RCC 7860 (cell line): ENCODE measurements at regions not wholly inside any gene's neighbourhood (a gene's known extent, or its start where the extent isn't known, plus 50 kb on each side); places are given as distances from the start of the nearest gene placed in this dataset.
"Not testable (repeated sequence)": the region's sequence is repeated elsewhere in the genome, so short reads cannot be mapped to it uniquely, and the experiment has no call there.

Experiments used
- DNase-seq: peaks from one replicate; pipeline ENCODE4 v3.0.0-alpha.2; 2015; ENCODE audit warnings: low spot score
- FAIRE-seq: peaks from 2 replicates; lab custom pipeline; 2012; peaks lifted over from hg19 to GRCh38; lab: Jason Lieb, UNC

- not testable (repeated sequence) for DNase-seq, FAIRE-seq
Observed at GRCh38 chr3:30480156-30480555, 126.2 kb upstream of the TGFBR2 start.

- FAIRE-seq (no peak), DNase-seq (no peak)
Observed at GRCh38 chr3:30480587-30480986, 125.8 kb upstream of the TGFBR2 start.

- FAIRE-seq, result no peak
Observed at GRCh38 chr3:30481241-30481640, 125.2 kb upstream of the TGFBR2 start.

GRCh38 chr3:30484229-30484628 lies 122.2 kb upstream of the TGFBR2 start:
- DNase-seq, FAIRE-seq: not testable (repeated sequence)

More at GRCh38 chr3:30481241-30481640, 125.2 kb upstream of the TGFBR2 start:
- DNase-seq, result no peak

- no peak for DNase-seq
- FAIRE-seq, result no peak
Observed at GRCh38 chr3:30486368-30486767, 120.0 kb upstream of the TGFBR2 start.

GRCh38 chr3:30488070-30488756 lies 118.2 kb upstream of the TGFBR2 start:
- FAIRE-seq, result no peak

GRCh38 chr3:30492322-30493192 lies 113.8 kb upstream of the TGFBR2 start:
- DNase-seq, result no peak

More at GRCh38 chr3:30488070-30488756, 118.2 kb upstream of the TGFBR2 start:
- DNase-seq, result no peak

GRCh38 chr3:30493911-30494311 lies 112.5 kb upstream of the TGFBR2 start:
- DNase-seq, result no peak
- no peak for FAIRE-seq

More at GRCh38 chr3:30492322-30493192, 113.8 kb upstream of the TGFBR2 start:
- FAIRE-seq, result no peak

GRCh38 chr3:30495172-30496065 lies 111.0 kb upstream of the TGFBR2 start:
- DNase-seq, result no peak
- FAIRE-seq, result no peak

GRCh38 chr3:30496066-30496966 lies 110.1 kb upstream of the TGFBR2 start:
- FAIRE-seq (no peak), DNase-seq (peak; percentile 44)

- FAIRE-seq (no peak), DNase-seq (no peak)
Observed at GRCh38 chr3:30498587-30498967, 107.8 kb upstream of the TGFBR2 start.

GRCh38 chr3:30500666-30501399 lies 105.6 kb upstream of the TGFBR2 start:
- DNase-seq, result no peak
- FAIRE-seq, result no peak

GRCh38 chr3:30501526-30501925 lies 104.9 kb upstream of the TGFBR2 start:
- no peak for FAIRE-seq
- DNase-seq, result no peak

GRCh38 chr3:30502051-30502741 lies 104.2 kb upstream of the TGFBR2 start:
- DNase-seq (no peak), FAIRE-seq (no peak)

GRCh38 chr3:30502742-30503073 lies 103.7 kb upstream of the TGFBR2 start:
- DNase-seq (no peak), FAIRE-seq (no peak)

- FAIRE-seq, result no peak
- no peak for DNase-seq
Observed at GRCh38 chr3:30503446-30503845, 103.0 kb upstream of the TGFBR2 start.

GRCh38 chr3:30504939-30505338 lies 101.5 kb upstream of the TGFBR2 start:
- FAIRE-seq (no peak), DNase-seq (no peak)

- no peak for FAIRE-seq
- DNase-seq, result no peak
Observed at GRCh38 chr3:30505866-30506520, 100.4 kb upstream of the TGFBR2 start.
